ENCODE measurements at regions not wholly inside any gene's neighbourhood (a gene's known extent, or its start where the extent isn't known, plus 50 kb on each side); places are given as distances from the start of the nearest gene placed in this dataset.

- TF ChIP-seq POLR2AphosphoS5 (IDR thresholded peaks at IDR 0.05) (no peak), EP300 (IDR thresholded peaks at IDR 0.05) (no peak)
- Histone ChIP-seq H3K36me3 (no peaks in the 10 kb centered on the region), H3K9me3 (no peaks in the 10 kb centered on the region), H3K27ac (no peak overlapping the region), H3K4me3 (no peak overlapping the region), H3K27me3 (peaks cover 11% of the 10 kb centered on the region), H3K4me1 (no peaks in the 10 kb centered on the region)
- WGBS, result 92% methylated on average over 5 of the region's 5 CpGs
- no peak for DNase-seq (ENCODE audit: low spot score in 2 of 2)
These were observed 52.4 kb upstream of the TRIO start for GRCh38 chr5:14090755-14091154.

GRCh38 chr5:14090290-14090689, 52.9 kb upstream of the TRIO start:
- Histone ChIP-seq H3K4me1 (no peaks in the 10 kb centered on the region), H3K27ac (no peak overlapping the region), H3K36me3 (no peaks in the 10 kb centered on the region), H3K27me3 (peaks cover 7% of the 10 kb centered on the region), H3K9me3 (no peaks in the 10 kb centered on the region), H3K4me3 (no peak overlapping the region)
- WGBS, result 89% methylated on average over 2 of the region's 2 CpGs
- no peak for DNase-seq (ENCODE audit: low spot score in 2 of 2)
- TF ChIP-seq CTCF (IDR thresholded peaks at IDR 0.05), result no peak
- TF ChIP-seq EP300 (IDR thresholded peaks at IDR 0.05), result no peak
- no peak for TF ChIP-seq POLR2AphosphoS5 (IDR thresholded peaks at IDR 0.05)
- TF ChIP-seq POLR2A (IDR thresholded peaks at IDR 0.05), result no peak

- no peak for TF ChIP-seq CTCF (IDR thresholded peaks at IDR 0.05)
- TF ChIP-seq EP300 (IDR thresholded peaks at IDR 0.05), result no peak
- TF ChIP-seq POLR2AphosphoS5 (IDR thresholded peaks at IDR 0.05), result no peak
- TF ChIP-seq POLR2A (IDR thresholded peaks at IDR 0.05), result no peak
- Histone ChIP-seq H3K36me3 (no peaks in the 10 kb centered on the region), H3K4me1 (no peaks in the 10 kb centered on the region), H3K4me3 (no peak overlapping the region), H3K27ac (no peak overlapping the region), H3K27me3 (no peaks in the 10 kb centered on the region), H3K9me3 (no peaks in the 10 kb centered on the region)
- no peak for DNase-seq (ENCODE audit: low spot score in 2 of 2)
- 92% methylated on average over 2 of the region's 2 CpGs for WGBS
These were observed 53.9 kb upstream of the TRIO start for GRCh38 chr5:14089198-14089597.

- H3K36me3 ChIP-seq, result no peaks in the 10 kb centered on the region
- H3K27me3 ChIP-seq, result no peaks in the 10 kb centered on the region
- DNase-seq (ENCODE audit: low spot score in 2 of 2), result no peak
- no peak for TF ChIP-seq CTCF (IDR thresholded peaks at IDR 0.05)
- TF ChIP-seq EP300 (IDR thresholded peaks at IDR 0.05), result no peak
- no peak for TF ChIP-seq POLR2AphosphoS5 (IDR thresholded peaks at IDR 0.05)
- TF ChIP-seq POLR2A (IDR thresholded peaks at IDR 0.05), result no peak
- H3K9me3 ChIP-seq, result no peaks in the 10 kb centered on the region
- no peak overlapping the region for H3K4me3 ChIP-seq
- H3K4me1 ChIP-seq, result no peaks in the 10 kb centered on the region
- no peak overlapping the region for H3K27ac ChIP-seq
- 91% methylated on average over 2 of the region's 2 CpGs for WGBS
These were observed 56.9 kb upstream of the TRIO start for GRCh38 chr5:14086261-14086660.

- TF ChIP-seq POLR2AphosphoS5 (IDR thresholded peaks at IDR 0.05) (no peak), EP300 (IDR thresholded peaks at IDR 0.05) (no peak), POLR2A (IDR thresholded peaks at IDR 0.05) (no peak), CTCF (IDR thresholded peaks at IDR 0.05) (no peak)
- Histone ChIP-seq H3K9me3 (no peaks in the 10 kb centered on the region), H3K27ac (no peak overlapping the region), H3K36me3 (no peaks in the 10 kb centered on the region), H3K4me3 (no peak overlapping the region), H3K27me3 (no peaks in the 10 kb centered on the region), H3K4me1 (no peaks in the 10 kb centered on the region)
- 90% methylated on average over 2 of the region's 2 CpGs for WGBS
- DNase-seq (ENCODE audit: low spot score in 2 of 2), result no peak
These were observed 60.2 kb upstream of the TRIO start for GRCh38 chr5:14082973-14083372.

- TF ChIP-seq POLR2AphosphoS5 (IDR thresholded peaks at IDR 0.05), result no peak
- no peak for TF ChIP-seq EP300 (IDR thresholded peaks at IDR 0.05)
- TF ChIP-seq CTCF (IDR thresholded peaks at IDR 0.05), result no peak
- no peak for TF ChIP-seq POLR2A (IDR thresholded peaks at IDR 0.05)
- Histone ChIP-seq H3K4me1 (no peaks in the 10 kb centered on the region), H3K27ac (no peak overlapping the region), H3K36me3 (no peaks in the 10 kb centered on the region), H3K4me3 (no peak overlapping the region), H3K9me3 (no peaks in the 10 kb centered on the region), H3K27me3 (no peaks in the 10 kb centered on the region)
- WGBS, result 71% methylated on average over 4 of the region's 4 CpGs
- no peak for DNase-seq (ENCODE audit: low spot score in 2 of 2)
These were observed 60.6 kb upstream of the TRIO start for GRCh38 chr5:14082523-14082922.
